ENCODE measurements at regions not wholly inside any gene's neighbourhood (a gene's known extent, or its start where the extent isn't known, plus 50 kb on each side); places are given as distances from the start of the nearest gene placed in this dataset.

GRCh38 chr2:177044671-177045070, 167.9 kb upstream of the HNRNPA3 start:
- DNase-seq: no peak

GRCh38 chr2:177048981-177049380, 163.6 kb upstream of the HNRNPA3 start:
- DNase-seq: no peak

GRCh38 chr2:177051278-177051677, 161.3 kb upstream of the HNRNPA3 start:
- no peak for DNase-seq

- no peak for DNase-seq
Observed at GRCh38 chr2:177052471-177052870, 160.1 kb upstream of the HNRNPA3 start.

GRCh38 chr2:177053038-177053437, 159.6 kb upstream of the HNRNPA3 start:
- DNase-seq: no peak

GRCh38 chr2:177053716-177054115, 158.9 kb upstream of the HNRNPA3 start:
- DNase-seq: no peak

GRCh38 chr2:177056481-177056929, 156.1 kb upstream of the HNRNPA3 start:
- DNase-seq: no peak

GRCh38 chr2:177058747-177059146, 153.8 kb upstream of the HNRNPA3 start:
- no peak for DNase-seq

GRCh38 chr2:177059293-177059692, 153.3 kb upstream of the HNRNPA3 start:
- no peak for DNase-seq

- no peak for DNase-seq
Observed at GRCh38 chr2:177063331-177063730, 149.3 kb upstream of the HNRNPA3 start.

GRCh38 chr2:177064422-177064821, 148.2 kb upstream of the HNRNPA3 start:
- DNase-seq: no peak

GRCh38 chr2:177068967-177069366, 143.6 kb upstream of the HNRNPA3 start:
- DNase-seq: no peak

GRCh38 chr2:177072090-177072489, 140.5 kb upstream of the HNRNPA3 start:
- no peak for DNase-seq

- DNase-seq: no peak
Observed at GRCh38 chr2:177073611-177074010, 139.0 kb upstream of the HNRNPA3 start.

- no peak for DNase-seq
Observed at GRCh38 chr2:177074099-177074710, 138.4 kb upstream of the HNRNPA3 start.

- no peak for DNase-seq
Observed at GRCh38 chr2:177075254-177075653, 137.3 kb upstream of the HNRNPA3 start.

- no peak for DNase-seq
Observed at GRCh38 chr2:177076636-177077179, 135.9 kb upstream of the HNRNPA3 start.

GRCh38 chr2:177077778-177078177, 134.8 kb upstream of the HNRNPA3 start:
- DNase-seq: no peak

GRCh38 chr2:177078416-177078815, 134.2 kb upstream of the HNRNPA3 start:
- DNase-seq: no peak

- DNase-seq: no peak
Observed at GRCh38 chr2:177078855-177079254, 133.7 kb upstream of the HNRNPA3 start.

GRCh38 chr2:177080746-177081284, 131.8 kb upstream of the HNRNPA3 start:
- DNase-seq: no peak

- no peak for DNase-seq
Observed at GRCh38 chr2:177084607-177085006, 128.0 kb upstream of the HNRNPA3 start.

GRCh38 chr2:177088529-177088928, 124.1 kb upstream of the HNRNPA3 start:
- no peak for DNase-seq

- DNase-seq: no peak
Observed at GRCh38 chr2:177090967-177091366, 121.6 kb upstream of the HNRNPA3 start.

GRCh38 chr2:177093371-177093770, 119.2 kb upstream of the HNRNPA3 start:
- DNase-seq: no peak

Measured in CD4-positive, alpha-beta T cell treated with Interleukin-4 for 4 hours (primary cell).